ENCODE measurements at regions not wholly inside any gene's neighbourhood (a gene's known extent, or its start where the extent isn't known, plus 50 kb on each side); places are given as distances from the start of the nearest gene placed in this dataset.

- dilution Hi-C loops (cut with MboI; ENCODE audit: extremely low pct_ligation_motif_present, low sequenced_read_pairs) = no loop called here
- Histone ChIP-seq H4K20me1 (ENCODE audit: control insufficient read depth, extremely low read depth, insufficient read depth, low read length) (no peaks in the 10 kb centered on the region), H3K4me2 (ENCODE audit: control insufficient read depth, extremely low read depth, insufficient read depth, low read depth, low read length) (no peak overlapping the region), H3K9me3 (ENCODE audit: control insufficient read depth, low read depth, low read length) (no peaks in the 10 kb centered on the region), H3K4me3 (ENCODE audit: control insufficient read depth in 2 of 3, extremely low read depth in 1 of 3, insufficient read depth in 2 of 3, low read depth in 1 of 3, low read length in 3 of 3) (no peak overlapping the region), H3K4me1 (ENCODE audit: control insufficient read depth, extremely low read depth, insufficient read depth, low read length) (peaks cover 13% of the 10 kb centered on the region), H3K36me3 (ENCODE audit: control insufficient read depth in 2 of 2, extremely low read depth in 1 of 2, insufficient read depth in 2 of 2, low read length in 2 of 2) (no peaks in the 10 kb centered on the region), H3K27ac (ENCODE audit: control insufficient read depth, insufficient read depth, low read length) (no peak overlapping the region), H3K9ac (ENCODE audit: control insufficient read depth, extremely low read depth, insufficient read depth, low read length) (no peak overlapping the region), H3K79me2 (ENCODE audit: control insufficient read depth, insufficient read depth, low read length) (no peaks in the 10 kb centered on the region), H3K27me3 (ENCODE audit: control insufficient read depth, extremely low read depth, insufficient read depth, low read length) (no peaks in the 10 kb centered on the region), H2AFZ (ENCODE audit: control insufficient read depth, low read length) (no peak overlapping the region), H3K9me1 (ENCODE audit: control insufficient read depth, extremely low read depth, insufficient read depth, low read length) (no peaks in the 10 kb centered on the region)
- DNase-seq (ENCODE audit: low read depth, low spot score) (no peak), FAIRE-seq (no peak)
- TF ChIP-seq EZH2 (IDR thresholded peaks at IDR 0.05; ENCODE audit: low read length) (no peak), CTCF (optimal IDR thresholded peaks at IDR 0.05 in 1 of 3, IDR thresholded peaks at IDR 0.05 in 1 of 3, conservative IDR thresholded peaks at IDR 0.05 in 1 of 3; ENCODE audit: extremely low read depth in 1 of 3, insufficient read depth in 2 of 3, low read length in 3 of 3) (no peak)
Measured at GRCh38 chr10:8636371-8636770, 581.9 kb downstream of the GATA3 start.

GRCh38 chr10:8637640-8638039, 583.2 kb downstream of the GATA3 start:
- no peaks in the 10 kb centered on the region for H3K79me2 ChIP-seq (ENCODE audit: control insufficient read depth, insufficient read depth, low read length)
- no peak overlapping the region for H3K27ac ChIP-seq (ENCODE audit: control insufficient read depth, insufficient read depth, low read length)
- H3K36me3 ChIP-seq (ENCODE audit: control insufficient read depth in 2 of 2, extremely low read depth in 1 of 2, insufficient read depth in 2 of 2, low read length in 2 of 2) = no peaks in the 10 kb centered on the region
- no peaks in the 10 kb centered on the region for H3K27me3 ChIP-seq (ENCODE audit: control insufficient read depth, extremely low read depth, insufficient read depth, low read length)
- no peak for TF ChIP-seq CTCF (optimal IDR thresholded peaks at IDR 0.05 in 1 of 3, IDR thresholded peaks at IDR 0.05 in 1 of 3, conservative IDR thresholded peaks at IDR 0.05 in 1 of 3; ENCODE audit: extremely low read depth in 1 of 3, insufficient read depth in 2 of 3, low read length in 3 of 3)
- no peak for TF ChIP-seq EZH2 (IDR thresholded peaks at IDR 0.05; ENCODE audit: low read length)
- H3K4me2 ChIP-seq (ENCODE audit: control insufficient read depth, extremely low read depth, insufficient read depth, low read depth, low read length) = no peak overlapping the region
- no peak overlapping the region for H3K9ac ChIP-seq (ENCODE audit: control insufficient read depth, extremely low read depth, insufficient read depth, low read length)
- H2AFZ ChIP-seq (ENCODE audit: control insufficient read depth, low read length) = no peak overlapping the region
- H3K9me1 ChIP-seq (ENCODE audit: control insufficient read depth, extremely low read depth, insufficient read depth, low read length) = no peaks in the 10 kb centered on the region
- no peak for DNase-seq (ENCODE audit: low read depth, low spot score)
- H4K20me1 ChIP-seq (ENCODE audit: control insufficient read depth, extremely low read depth, insufficient read depth, low read length) = no peaks in the 10 kb centered on the region
- no peak for FAIRE-seq
- H3K9me3 ChIP-seq (ENCODE audit: control insufficient read depth, low read depth, low read length) = no peaks in the 10 kb centered on the region
- dilution Hi-C loops (cut with MboI; ENCODE audit: extremely low pct_ligation_motif_present, low sequenced_read_pairs) = no loop called here
- H3K4me3 ChIP-seq (ENCODE audit: control insufficient read depth in 2 of 3, extremely low read depth in 1 of 3, insufficient read depth in 2 of 3, low read depth in 1 of 3, low read length in 3 of 3) = no peak overlapping the region
- H3K4me1 ChIP-seq (ENCODE audit: control insufficient read depth, extremely low read depth, insufficient read depth, low read length) = peaks cover 13% of the 10 kb centered on the region
